B cell (primary cell): ENCODE measurements at regions not wholly inside any gene's neighbourhood (a gene's known extent, or its start where the extent isn't known, plus 50 kb on each side); places are given as distances from the start of the nearest gene placed in this dataset.

Experiments
- ATAC-seq: fragments of 200-7000 bp; cut with Tn5 transposase; one replicate; pipeline ENCODE4 v1.10.0; 2021; ENCODE audit warnings: low read depth, mild to moderate bottlenecking, moderate number of reproducible peaks, moderate library complexity
- CTCF ChIA-PET: fragments of 350-600 bp; sonication (Branson Sonifier 250); formaldehyde crosslinking; loops from one replicate; lab custom pipeline; 2021; ENCODE audit warnings: antibody characterized with exemption, inconsistent platforms; lab: Charles Lee
- POLR2A ChIA-PET: fragments of 350-600 bp; sonication (Branson Sonifier 250); formaldehyde crosslinking; loops from one replicate; lab custom pipeline; 2021; ENCODE audit warnings: antibody characterized with exemption; lab: Charles Lee
- DNase-seq: peaks from one replicate; pipeline ENCODE4 v3.0.0; 2013
- H2AFZ ChIP-seq: 2 replicates; pipeline ENCODE4 v1.6.1; 2012; ENCODE audit warnings: mild to moderate bottlenecking, low read depth, low read length; ENCODE audit not compliant: insufficient read depth, poor library complexity, severe bottlenecking
- H3K27ac ChIP-seq, 2 donors: 1 replicate in 1 of 2; 2 replicates in 1 of 2; pipeline ENCODE4 v1.5.1; 2012 to 2013; ENCODE audit warnings: low read length in 2 of 2, mild to moderate bottlenecking in 2 of 2, moderate library complexity in 1 of 2
- H3K27me3 ChIP-seq, 4 experiments: fragments of 200-600 bp in 1 of 4; sonication (generic) in 1 of 4; replicated peaks in 1 of 4; 1 replicate in 2 of 4; 2 replicates in 2 of 4; pipeline versions ENCODE4 v1.6.1 to v1.7.0; 2013 to 2016; ENCODE audit warnings: low read length in 3 of 4, mild to moderate bottlenecking in 2 of 4, mixed read lengths in 1 of 4, moderate library complexity in 1 of 4; ENCODE audit not compliant: insufficient read depth in 4 of 4, control insufficient read depth in 3 of 4; ENCODE audit errors: control extremely low read depth in 1 of 4
- H3K36me3 ChIP-seq, 2 experiments: replicated peaks in 1 of 2; 1 replicate in 1 of 2; 2 replicates in 1 of 2; pipeline versions ENCODE4 v1.6.1 to v1.7.1; 2013; ENCODE audit warnings: low read length in 1 of 2; ENCODE audit not compliant: insufficient read depth in 2 of 2, control insufficient read depth in 1 of 2; ENCODE audit errors: control extremely low read depth in 1 of 2, extremely low read depth in 1 of 2
- H3K4me1 ChIP-seq, 2 donors: fragments of 200-600 bp in 1 of 2; sonication (generic) in 1 of 2; 1 replicate in 1 of 2; 2 replicates in 1 of 2; pipeline versions ENCODE4 v1.5.1 to v1.6.1; 2013 to 2017; ENCODE audit warnings: low read length in 2 of 2; ENCODE audit not compliant: control insufficient read depth in 2 of 2, insufficient read depth in 2 of 2
- H3K4me2 ChIP-seq: replicated peaks from 2 replicates; pipeline ENCODE3; 2012; ENCODE audit warnings: mild to moderate bottlenecking, low read depth, low read length; ENCODE audit not compliant: poor library complexity, severe bottlenecking
- H3K4me3 ChIP-seq, 5 experiments: fragments of 200-600 bp in 1 of 5; sonication (generic) in 1 of 5; 1 replicate in 3 of 5; 2 replicates in 2 of 5; pipeline versions ENCODE4 v1.5.1 to v1.7.0; 2011 to 2016; ENCODE audit warnings: low read length in 4 of 5, mild to moderate bottlenecking in 4 of 5, low read depth in 2 of 5, control low read depth in 1 of 5, moderate library complexity in 1 of 5; ENCODE audit not compliant: insufficient read depth in 1 of 5; ENCODE audit errors: control extremely low read depth in 1 of 5, extremely low read depth in 1 of 5
- H3K79me2 ChIP-seq: fragments of 200-600 bp; sonication (generic); one replicate; pipeline ENCODE4 v1.6.0; 2016; ENCODE audit warnings: low read length; ENCODE audit not compliant: control insufficient read depth, insufficient read depth
- H3K9ac ChIP-seq: fragments of 200-600 bp; sonication (generic); 2 replicates; pipeline ENCODE4 v1.6.1; 2017; ENCODE audit warnings: mild to moderate bottlenecking, low read length, moderate library complexity
- H3K9me3 ChIP-seq, 3 donors: one replicate each; pipeline versions ENCODE4 v1.6.1 to v1.7.1; 2013; ENCODE audit warnings: low read length in 2 of 3; ENCODE audit not compliant: control insufficient read depth in 2 of 3, insufficient read depth in 1 of 3; ENCODE audit errors: control extremely low read depth in 1 of 3
- H4K20me1 ChIP-seq: 2 replicates; pipeline ENCODE4 v1.6.0; 2012; ENCODE audit warnings: mild to moderate bottlenecking, low read length; ENCODE audit not compliant: insufficient read depth, control insufficient read depth, poor library complexity, severe bottlenecking
- H3K27ac Mint-ChIP-seq: one replicate; pipeline ENCODE4 v1.8.0; 2021; ENCODE audit warnings: mixed read lengths
- H3K27me3 Mint-ChIP-seq: one replicate; pipeline ENCODE4 v1.8.0; 2021; ENCODE audit warnings: mixed read lengths
- H3K4me1 Mint-ChIP-seq: one replicate; pipeline ENCODE4 v1.8.0; 2021; ENCODE audit warnings: mixed read lengths
- H3K4me3 Mint-ChIP-seq: one replicate; pipeline ENCODE4 v1.8.0; 2021; ENCODE audit warnings: mixed read lengths
- H3K9me3 Mint-ChIP-seq: one replicate; pipeline ENCODE4 v1.8.0; 2022; ENCODE audit warnings: mixed read lengths; ENCODE audit not compliant: insufficient read depth
- EZH2 ChIP-seq: IDR thresholded peaks from 2 replicates; pipeline ENCODE4 v1.6.1; 2012; ENCODE audit warnings: borderline replicate concordance, low read depth, mild to moderate bottlenecking, moderate library complexity, low read length; ENCODE audit not compliant: insufficient read depth, poor library complexity, severe bottlenecking
- WGBS: methylation state at CpG from one replicate; pipeline ENCODE4 v1.1.5; 2013; ENCODE audit warnings: missing lambda C conversion rate; ENCODE audit not compliant: insufficient coverage; 5-methylcytosine and 5-hydroxymethylcytosine counted together
- intact Hi-C: fragments of 100-400 bp; cut with micrococcal nuclease; formaldehyde crosslinking; loops from one replicate; pipeline ENCODE4 v1.10.0; 2022
- TF ChIP-seq, protein P1 (sequence below): fragments of 200-600 bp; IDR thresholded peaks from one replicate; pipeline ENCODE4 v1.8.0; 2022; ENCODE audit warnings: antibody characterized with exemption, mild to moderate bottlenecking

DNA sequence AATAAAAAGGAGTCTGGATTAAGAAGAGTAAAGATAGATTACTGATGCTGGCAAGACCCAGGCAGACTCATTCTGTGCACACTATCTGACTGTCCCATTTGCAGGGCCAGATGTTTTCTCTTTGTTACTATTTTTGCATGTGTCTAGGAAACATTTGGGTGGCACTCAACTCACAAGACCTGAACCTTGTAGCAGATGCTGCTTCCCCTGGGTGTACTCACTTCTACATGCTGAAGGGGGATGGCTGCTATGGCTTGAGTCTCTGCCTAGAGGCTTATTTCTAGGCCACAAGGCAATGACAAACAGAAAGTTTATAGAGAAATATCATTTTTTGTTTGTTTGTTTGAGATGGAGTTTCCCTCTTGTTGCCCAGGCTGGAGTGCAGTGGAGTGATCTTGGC, 351.4 kb downstream of the FOXA2 start:
- no peak overlapping the region for H3K27ac Mint-ChIP-seq
- TF ChIP-seq EZH2 = no peak
- TF ChIP-seq, protein P1, sequence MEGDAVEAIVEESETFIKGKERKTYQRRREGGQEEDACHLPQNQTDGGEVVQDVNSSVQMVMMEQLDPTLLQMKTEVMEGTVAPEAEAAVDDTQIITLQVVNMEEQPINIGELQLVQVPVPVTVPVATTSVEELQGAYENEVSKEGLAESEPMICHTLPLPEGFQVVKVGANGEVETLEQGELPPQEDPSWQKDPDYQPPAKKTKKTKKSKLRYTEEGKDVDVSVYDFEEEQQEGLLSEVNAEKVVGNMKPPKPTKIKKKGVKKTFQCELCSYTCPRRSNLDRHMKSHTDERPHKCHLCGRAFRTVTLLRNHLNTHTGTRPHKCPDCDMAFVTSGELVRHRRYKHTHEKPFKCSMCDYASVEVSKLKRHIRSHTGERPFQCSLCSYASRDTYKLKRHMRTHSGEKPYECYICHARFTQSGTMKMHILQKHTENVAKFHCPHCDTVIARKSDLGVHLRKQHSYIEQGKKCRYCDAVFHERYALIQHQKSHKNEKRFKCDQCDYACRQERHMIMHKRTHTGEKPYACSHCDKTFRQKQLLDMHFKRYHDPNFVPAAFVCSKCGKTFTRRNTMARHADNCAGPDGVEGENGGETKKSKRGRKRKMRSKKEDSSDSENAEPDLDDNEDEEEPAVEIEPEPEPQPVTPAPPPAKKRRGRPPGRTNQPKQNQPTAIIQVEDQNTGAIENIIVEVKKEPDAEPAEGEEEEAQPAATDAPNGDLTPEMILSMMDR = no peak
- POLR2A ChIA-PET = no interaction called here
- H2AFZ ChIP-seq = no peak overlapping the region
- no peaks in the 10 kb centered on the region for H3K4me1 Mint-ChIP-seq
- DNase-seq (no peak), ATAC-seq (no peak)
- no peak overlapping the region for H3K4me3 Mint-ChIP-seq
- H3K4me2 ChIP-seq = no peak overlapping the region
- no peaks in the 10 kb centered on the region for H3K4me1 ChIP-seq
- H3K27me3 ChIP-seq = no peaks in the 10 kb centered on the region
- no peaks in the 10 kb centered on the region for H3K9me3 Mint-ChIP-seq
- no peaks in the 10 kb centered on the region for H3K79me2 ChIP-seq
- no peak overlapping the region for H3K4me3 ChIP-seq
- H3K9me3 ChIP-seq = peaks cover 0 to 8% (median 0%) of the 10 kb centered on the region in 3 donors
- H3K27ac ChIP-seq = no peak overlapping the region
- CTCF ChIA-PET = no interaction called here
- H3K9ac ChIP-seq = no peak overlapping the region
- H3K36me3 ChIP-seq = no peaks in the 10 kb centered on the region
- no peaks in the 10 kb centered on the region for H3K27me3 Mint-ChIP-seq
- intact Hi-C loops = no loop called here
- H4K20me1 ChIP-seq = no peaks in the 10 kb centered on the region

DNA sequence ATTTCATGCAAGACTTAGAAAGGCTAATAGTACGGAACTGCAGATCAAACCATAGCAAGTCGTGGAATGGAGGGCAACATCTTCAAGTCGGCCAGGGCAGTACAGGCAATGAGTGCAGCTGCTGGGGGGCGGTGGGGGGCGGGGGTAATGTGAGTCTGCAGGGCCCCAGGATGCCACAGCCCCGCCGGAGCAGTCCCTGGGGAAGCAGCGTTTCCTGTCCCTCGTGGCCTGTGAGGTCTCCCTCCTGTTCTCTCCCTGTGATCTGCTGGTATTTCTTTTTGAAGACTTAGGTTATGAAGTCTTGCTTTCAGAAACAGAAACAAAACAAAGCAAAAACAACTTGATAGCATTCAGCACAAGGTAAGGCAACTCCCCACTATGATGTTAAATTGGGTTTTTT, 351.9 kb downstream of the FOXA2 start:
- no peaks in the 10 kb centered on the region for H3K9me3 Mint-ChIP-seq
- ATAC-seq (no peak), DNase-seq (no peak)
- no peaks in the 10 kb centered on the region for H4K20me1 ChIP-seq
- no peaks in the 10 kb centered on the region for H3K4me1 Mint-ChIP-seq
- H3K36me3 ChIP-seq = no peaks in the 10 kb centered on the region
- H3K4me3 ChIP-seq = no peak overlapping the region
- no peak overlapping the region for H3K4me2 ChIP-seq
- no peaks in the 10 kb centered on the region for H3K27me3 ChIP-seq
- H2AFZ ChIP-seq = no peak overlapping the region
- ChIA-PET POLR2A (no interaction called here), CTCF (no interaction called here)
- TF ChIP-seq, protein P1 = no peak
- no peak for TF ChIP-seq EZH2
- H3K9me3 ChIP-seq = peaks cover 0 to 8% (median 0%) of the 10 kb centered on the region in 3 donors
- intact Hi-C loops = no loop called here
- no peak overlapping the region for H3K27ac Mint-ChIP-seq
- no peaks in the 10 kb centered on the region for H3K79me2 ChIP-seq
- H3K9ac ChIP-seq = no peak overlapping the region
- no peaks in the 10 kb centered on the region for H3K4me1 ChIP-seq
- H3K27me3 Mint-ChIP-seq = no peaks in the 10 kb centered on the region
- WGBS = 16% methylated on average over 8 of the region's 9 CpGs
- H3K27ac ChIP-seq = no peak overlapping the region
- no peak overlapping the region for H3K4me3 Mint-ChIP-seq
